OCI-LY1 (cell line): ENCODE measurements at regions not wholly inside any gene's neighbourhood (a gene's known extent, or its start where the extent isn't known, plus 50 kb on each side); places are given as distances from the start of the nearest gene placed in this dataset.

Source experiments
- H2AFZ ChIP-seq: fragments of 200-600 bp; sonication (generic), shearing (Covaris generic); 2 replicates; pipeline ENCODE4 v1.6.0; 2014; ENCODE audit warnings: antibody characterized with exemption, mild to moderate bottlenecking, low read length
- H3F3A ChIP-seq: fragments of 200-600 bp; sonication (generic), shearing (Covaris generic); 2 replicates; pipeline ENCODE4 v1.6.0; 2014; ENCODE audit warnings: mild to moderate bottlenecking, antibody characterized with exemption, low read length, moderate library complexity; ENCODE audit not compliant: insufficient read depth
- H3K27ac ChIP-seq: fragments of 200-600 bp; sonication (generic); 2 replicates; pipeline ENCODE4 v1.5.1; 2014; ENCODE audit warnings: low read length, mixed run types, mild to moderate bottlenecking, low read depth; ENCODE audit not compliant: poor library complexity, severe bottlenecking
- H3K27me3 ChIP-seq: fragments of 200-600 bp; sonication (generic); 2 replicates; pipeline ENCODE4 v1.6.0; 2014; ENCODE audit warnings: antibody characterized with exemption, mild to moderate bottlenecking, low read length, moderate library complexity; ENCODE audit not compliant: insufficient read depth
- H3K36me3 ChIP-seq: fragments of 200-600 bp; sonication (generic); 2 replicates; pipeline ENCODE4 v1.6.1; 2014; ENCODE audit warnings: mild to moderate bottlenecking, antibody characterized with exemption, low read length, moderate library complexity, mixed read lengths; ENCODE audit not compliant: insufficient read depth
- H3K4me1 ChIP-seq: fragments of 200-600 bp; sonication (generic); 2 replicates; pipeline ENCODE4 v1.5.1; 2014; ENCODE audit warnings: mild to moderate bottlenecking, low read length, moderate library complexity; ENCODE audit not compliant: insufficient read depth, severe bottlenecking
- H3K4me2 ChIP-seq: fragments of 200-600 bp; sonication (generic), shearing (Covaris generic); 2 replicates; pipeline ENCODE4 v1.6.1; 2014; ENCODE audit warnings: low read length
- H3K4me3 ChIP-seq: fragments of 200-600 bp; sonication (generic); 2 replicates; pipeline ENCODE4 v1.5.1; 2014; ENCODE audit warnings: low read length, low read depth, mild to moderate bottlenecking, mixed read lengths; ENCODE audit not compliant: poor library complexity, severe bottlenecking
- H3K79me2 ChIP-seq: fragments of 200-600 bp; shearing (Covaris generic); 2 replicates; pipeline ENCODE4 v1.6.1; 2016; ENCODE audit warnings: mixed run types, low read length, mixed read lengths; ENCODE audit not compliant: insufficient read depth
- H3K9ac ChIP-seq: fragments of 200-600 bp; sonication (generic), shearing (Covaris generic); 2 replicates; pipeline ENCODE4 v1.6.1; 2014; ENCODE audit warnings: mild to moderate bottlenecking, low read length, mixed read lengths
- H3K9me2 ChIP-seq: fragments of 200-600 bp; sonication (generic), shearing (Covaris generic); 2 replicates; pipeline ENCODE4 v1.6.1; 2014; ENCODE audit warnings: low read depth, mild to moderate bottlenecking, low read length, mixed read lengths
- H3K9me3 ChIP-seq: fragments of 200-600 bp; shearing (Covaris generic); 2 replicates; pipeline ENCODE4 v1.6.1; 2014; ENCODE audit warnings: low read length, mixed read lengths
- H4K20me1 ChIP-seq: fragments of 200-600 bp; sonication (generic), shearing (Covaris generic); 2 replicates; pipeline ENCODE4 v1.6.0; 2016; ENCODE audit warnings: mild to moderate bottlenecking, low read length; ENCODE audit not compliant: insufficient read depth
- EZH2 ChIP-seq: fragments of 200-600 bp; sonication (generic), shearing (Covaris generic); IDR thresholded peaks from 2 replicates; pipeline ENCODE4 v1.8.0; 2017; ENCODE audit warnings: borderline replicate concordance, mixed run types, mild to moderate bottlenecking, antibody characterized with exemption, low read length, moderate library complexity, mixed read lengths
- TF ChIP-seq, protein P1 (sequence below): fragments of 200-600 bp; sonication (generic), shearing (Covaris generic); IDR thresholded peaks from 2 replicates; pipeline ENCODE4 v1.5.1; 2017; ENCODE audit warnings: mild to moderate bottlenecking, antibody characterized with exemption, low read length, moderate library complexity, mixed read lengths

DNA sequence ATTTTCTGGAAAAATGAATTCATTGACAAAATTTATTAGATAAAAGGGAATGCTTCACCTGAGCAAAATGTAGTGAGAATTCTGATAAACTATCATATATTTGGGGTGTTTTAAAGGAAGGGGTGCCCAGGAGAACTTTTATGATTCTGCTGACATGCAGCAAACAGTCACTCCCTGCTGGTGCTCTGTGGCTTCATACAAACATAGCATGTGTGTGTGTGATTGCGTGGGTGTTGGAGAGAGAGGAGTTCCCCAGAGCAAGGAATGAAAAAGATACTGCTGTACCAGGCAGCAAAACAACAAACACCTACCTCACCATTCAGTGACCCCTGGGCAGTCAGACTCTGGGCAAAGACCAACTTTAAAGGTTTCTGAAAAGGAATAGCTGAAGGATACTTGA is 546.7 kb downstream of the RFC3 start:
- Histone ChIP-seq H3K4me1 (no peaks in the 10 kb centered on the region), H3K79me2 (no peaks in the 10 kb centered on the region)
- no peak for TF ChIP-seq EZH2
- TF ChIP-seq, protein P1, sequence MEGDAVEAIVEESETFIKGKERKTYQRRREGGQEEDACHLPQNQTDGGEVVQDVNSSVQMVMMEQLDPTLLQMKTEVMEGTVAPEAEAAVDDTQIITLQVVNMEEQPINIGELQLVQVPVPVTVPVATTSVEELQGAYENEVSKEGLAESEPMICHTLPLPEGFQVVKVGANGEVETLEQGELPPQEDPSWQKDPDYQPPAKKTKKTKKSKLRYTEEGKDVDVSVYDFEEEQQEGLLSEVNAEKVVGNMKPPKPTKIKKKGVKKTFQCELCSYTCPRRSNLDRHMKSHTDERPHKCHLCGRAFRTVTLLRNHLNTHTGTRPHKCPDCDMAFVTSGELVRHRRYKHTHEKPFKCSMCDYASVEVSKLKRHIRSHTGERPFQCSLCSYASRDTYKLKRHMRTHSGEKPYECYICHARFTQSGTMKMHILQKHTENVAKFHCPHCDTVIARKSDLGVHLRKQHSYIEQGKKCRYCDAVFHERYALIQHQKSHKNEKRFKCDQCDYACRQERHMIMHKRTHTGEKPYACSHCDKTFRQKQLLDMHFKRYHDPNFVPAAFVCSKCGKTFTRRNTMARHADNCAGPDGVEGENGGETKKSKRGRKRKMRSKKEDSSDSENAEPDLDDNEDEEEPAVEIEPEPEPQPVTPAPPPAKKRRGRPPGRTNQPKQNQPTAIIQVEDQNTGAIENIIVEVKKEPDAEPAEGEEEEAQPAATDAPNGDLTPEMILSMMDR: no peak

DNA sequence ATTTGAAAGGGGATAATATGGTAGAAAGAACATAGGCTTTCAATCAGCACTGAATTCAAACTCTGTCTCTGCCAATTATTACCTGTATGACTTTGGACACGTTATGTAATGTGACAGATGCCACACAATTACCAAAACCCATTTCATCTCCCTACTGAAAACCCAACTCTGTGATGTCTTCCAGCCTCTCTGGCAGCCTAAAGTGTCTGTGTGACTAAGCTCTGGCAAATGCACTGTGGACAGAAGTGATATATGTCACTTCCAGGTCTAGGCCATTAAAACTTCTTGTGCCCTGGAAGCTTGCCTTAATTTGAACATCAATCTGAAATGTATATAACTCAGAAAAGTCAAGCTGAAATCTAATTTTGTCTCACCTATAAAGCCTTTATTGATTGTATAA is 552.0 kb downstream of the RFC3 start:
- no peaks in the 10 kb centered on the region for H3K4me1 ChIP-seq
- H3K4me2 ChIP-seq: no peak overlapping the region
- H3K27me3 ChIP-seq: no peaks in the 10 kb centered on the region
- no peak overlapping the region for H2AFZ ChIP-seq
- TF ChIP-seq EZH2: no peak
- TF ChIP-seq, protein P1: no peak
- H3F3A ChIP-seq: no peaks in the 10 kb centered on the region
- no peaks in the 10 kb centered on the region for H3K79me2 ChIP-seq
- no peaks in the 10 kb centered on the region for H4K20me1 ChIP-seq
- no peaks in the 10 kb centered on the region for H3K9me2 ChIP-seq
- H3K4me3 ChIP-seq: no peak overlapping the region
- H3K36me3 ChIP-seq: no peaks in the 10 kb centered on the region
- no peak overlapping the region for H3K27ac ChIP-seq
- no peak overlapping the region for H3K9ac ChIP-seq
- H3K9me3 ChIP-seq: no peaks in the 10 kb centered on the region

More for the DNA sequence above, 546.7 kb downstream of the RFC3 start:
- Histone ChIP-seq H3K27ac (no peak overlapping the region), H3K9me3 (no peaks in the 10 kb centered on the region), H3K36me3 (no peaks in the 10 kb centered on the region), H3K9me2 (no peaks in the 10 kb centered on the region), H3K9ac (no peak overlapping the region), H3K4me3 (no peak overlapping the region), H4K20me1 (no peaks in the 10 kb centered on the region), H3F3A (no peaks in the 10 kb centered on the region), H3K4me2 (no peak overlapping the region), H3K27me3 (no peaks in the 10 kb centered on the region), H2AFZ (no peak overlapping the region)

DNA sequence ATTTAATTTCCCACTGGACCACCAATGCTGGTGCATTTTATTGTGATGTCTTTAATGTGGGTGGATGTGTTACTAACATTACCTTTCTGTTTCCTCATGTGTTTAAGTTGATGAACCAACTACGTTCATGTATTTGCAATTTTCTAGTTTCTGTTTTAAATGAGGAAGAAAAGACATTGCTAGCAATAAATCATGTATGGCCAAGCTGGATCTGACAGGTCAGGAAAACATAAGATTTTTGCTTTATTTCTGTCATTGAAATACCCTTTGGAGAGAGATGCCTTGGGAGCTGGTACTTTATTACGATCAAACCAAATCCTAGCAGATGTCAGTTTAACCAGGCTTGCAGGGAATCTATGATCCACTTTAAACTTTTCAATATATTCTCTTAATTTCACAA is 553.2 kb downstream of the RFC3 start:
- TF ChIP-seq EZH2: no peak
- TF ChIP-seq, protein P1: no peak
- H3K27ac ChIP-seq: no peak overlapping the region
- H3K79me2 ChIP-seq: no peaks in the 10 kb centered on the region
- no peaks in the 10 kb centered on the region for H3K27me3 ChIP-seq
- H3K9me3 ChIP-seq: no peaks in the 10 kb centered on the region
- no peak overlapping the region for H3K9ac ChIP-seq
- H3K4me1 ChIP-seq: no peaks in the 10 kb centered on the region
- no peaks in the 10 kb centered on the region for H4K20me1 ChIP-seq
- no peak overlapping the region for H3K4me3 ChIP-seq
- no peaks in the 10 kb centered on the region for H3F3A ChIP-seq
- no peaks in the 10 kb centered on the region for H3K9me2 ChIP-seq
- H3K36me3 ChIP-seq: no peaks in the 10 kb centered on the region
- no peak overlapping the region for H3K4me2 ChIP-seq
- no peak overlapping the region for H2AFZ ChIP-seq
